Caco-2 (cell line): ENCODE measurements at regions not wholly inside any gene's neighbourhood (a gene's known extent, or its start where the extent isn't known, plus 50 kb on each side); places are given as distances from the start of the nearest gene placed in this dataset.

Experiments
- BruUV-seq: library from RNA; stranded (reverse); fragments of 400-500 nt; replicated peaks from 2 replicates; lab custom pipeline; 2021; lab: Mats Ljungman, UMichigan
- CTCF ChIA-PET: fragments of 300-600 bp; sonication (Branson Sonifier 250); formaldehyde crosslinking; loops from one replicate; lab custom pipeline; 2022; ENCODE audit warnings: antibody characterized with exemption; lab: Charles Lee
- POLR2A ChIA-PET: fragments of 300-600 bp; sonication (Branson Sonifier 250); formaldehyde crosslinking; loops from one replicate; lab custom pipeline; 2022; ENCODE audit warnings: antibody characterized with exemption; lab: Charles Lee
- DNase-seq, 2 experiments: peaks; one replicate each; pipeline versions ENCODE4 v3.0.0 to v3.0.0-alpha.2; 2020 to 2022
- H3K27me3 ChIP-seq: replicated peaks from 2 replicates; pipeline ENCODE4 v1.6.0; 2011; ENCODE audit warnings: low read length; ENCODE audit not compliant: control insufficient read depth, insufficient read depth
- H3K36me3 ChIP-seq: 2 replicates; pipeline ENCODE4 v1.5.1; 2011; ENCODE audit warnings: low read length; ENCODE audit not compliant: control insufficient read depth, insufficient read depth
- H3K4me1 ChIP-seq: fragments of 250-450 bp; sonication (Bioruptor Pico); 2 replicates; pipeline ENCODE4 v1.5.1; 2020; ENCODE audit warnings: mild to moderate bottlenecking
- H3K4me3 ChIP-seq: 2 replicates; pipeline ENCODE4 v1.5.1; 2011; ENCODE audit warnings: low read depth, mild to moderate bottlenecking, control low read depth, low read length
- H3K9me3 ChIP-seq: fragments of 250-450 bp; sonication (Bioruptor Pico); 2 replicates; pipeline ENCODE4 v1.5.1; 2020; ENCODE audit warnings: mild to moderate bottlenecking, moderate library complexity
- H3K27ac Mint-ChIP-seq: one replicate; pipeline ENCODE4 v1.8.0; 2022; ENCODE audit warnings: mixed read lengths; ENCODE audit not compliant: unreplicated experiment
- H3K27me3 Mint-ChIP-seq: one replicate; pipeline ENCODE4 v1.8.0; 2022; ENCODE audit warnings: mixed read lengths; ENCODE audit not compliant: insufficient read depth, unreplicated experiment
- H3K36me3 Mint-ChIP-seq: one replicate; pipeline ENCODE4 v1.8.0; 2022; ENCODE audit warnings: mild to moderate bottlenecking, mixed read lengths; ENCODE audit not compliant: insufficient read depth, unreplicated experiment
- H3K4me1 Mint-ChIP-seq: one replicate; pipeline ENCODE4 v1.8.0; 2022; ENCODE audit warnings: low read depth, mixed read lengths; ENCODE audit not compliant: unreplicated experiment
- H3K4me3 Mint-ChIP-seq: one replicate; pipeline ENCODE4 v1.8.0; 2022; ENCODE audit warnings: mild to moderate bottlenecking, moderate library complexity, mixed read lengths; ENCODE audit not compliant: unreplicated experiment
- H3K9me3 Mint-ChIP-seq: one replicate; pipeline ENCODE4 v1.8.0; 2022; ENCODE audit warnings: mixed read lengths; ENCODE audit not compliant: unreplicated experiment
- CTCF ChIP-seq, 2 experiments: fragments of 200-600 bp in 1 of 2; IDR thresholded peaks; 1 replicate in 1 of 2; 2 replicates in 1 of 2; pipeline versions ENCODE4 v1.5.1 to v1.8.0; 2011 to 2022; ENCODE audit warnings: antibody characterized with exemption in 1 of 2, control low read depth in 1 of 2, inconsistent platforms in 1 of 2, low read depth in 1 of 2, low read length in 1 of 2, mild to moderate bottlenecking in 1 of 2, moderate library complexity in 1 of 2; ENCODE audit not compliant: insufficient read depth in 1 of 2, severe bottlenecking in 1 of 2, unreplicated experiment in 1 of 2
- intact Hi-C: fragments of 100-400 bp; cut with micrococcal nuclease; formaldehyde crosslinking; loops from one replicate; pipeline ENCODE4 v1.10.0; 2022; ENCODE audit not compliant: unreplicated experiment

- no peak for DNase-seq
- intact Hi-C loops = no loop called here
- no peaks in the 10 kb centered on the region for H3K27me3 ChIP-seq
- CTCF ChIA-PET = no interaction called here
- POLR2A ChIA-PET = no interaction called here
- Mint-ChIP-seq H3K4me1 (no peaks in the 10 kb centered on the region), H3K36me3 (no peaks in the 10 kb centered on the region), H3K9me3 (no peaks in the 10 kb centered on the region), H3K27ac (no peak overlapping the region), H3K4me3 (no peak overlapping the region), H3K27me3 (no peaks in the 10 kb centered on the region)
- no peak for TF ChIP-seq CTCF (IDR thresholded peaks at IDR 0.05; ENCODE audit: insufficient read depth in 1 of 2, low read depth in 1 of 2, low read length in 1 of 2, severe bottlenecking in 1 of 2, unreplicated experiment in 1 of 2)
- H3K4me1 ChIP-seq = no peaks in the 10 kb centered on the region; the same call in 1 of the 2 replicates
- no peaks in the 10 kb centered on the region for H3K9me3 ChIP-seq
- BruUV-seq = no TSS peak
- H3K4me3 ChIP-seq = no peak overlapping the region
- H3K36me3 ChIP-seq = no peaks in the 10 kb centered on the region
These were observed 585.7 kb upstream of the GCFC2 start for GRCh38 chr2:76296438-76296837.

- Mint-ChIP-seq H3K4me3 (no peak overlapping the region), H3K27ac (no peak overlapping the region), H3K4me1 (no peaks in the 10 kb centered on the region), H3K9me3 (no peaks in the 10 kb centered on the region), H3K27me3 (no peaks in the 10 kb centered on the region), H3K36me3 (no peaks in the 10 kb centered on the region)
- ChIA-PET CTCF (no interaction called here), POLR2A (no interaction called here)
- TF ChIP-seq CTCF (IDR thresholded peaks at IDR 0.05; ENCODE audit: insufficient read depth in 1 of 2, low read depth in 1 of 2, low read length in 1 of 2, severe bottlenecking in 1 of 2, unreplicated experiment in 1 of 2) = no peak
- no peak overlapping the region for H3K4me3 ChIP-seq
- no peaks in the 10 kb centered on the region; the same call in 1 of the 2 replicates for H3K4me1 ChIP-seq
- no peaks in the 10 kb centered on the region for H3K9me3 ChIP-seq
- BruUV-seq = no TSS peak
- DNase-seq = no peak
- no peaks in the 10 kb centered on the region for H3K36me3 ChIP-seq
- intact Hi-C loops = no loop called here
- no peaks in the 10 kb centered on the region for H3K27me3 ChIP-seq
These were observed 585.0 kb upstream of the GCFC2 start for GRCh38 chr2:76295762-76296161.

GRCh38 chr2:76288598-76288997 is 577.9 kb upstream of the GCFC2 start:
- H3K27ac Mint-ChIP-seq = no peak overlapping the region

More at GRCh38 chr2:76288598-76288997, 577.9 kb upstream of the GCFC2 start:
- Mint-ChIP-seq H3K36me3 (no peaks in the 10 kb centered on the region), H3K4me3 (no peak overlapping the region), H3K27me3 (no peaks in the 10 kb centered on the region), H3K4me1 (no peaks in the 10 kb centered on the region), H3K9me3 (no peaks in the 10 kb centered on the region)
- POLR2A ChIA-PET = no interaction called here
- Histone ChIP-seq H3K27me3 (no peaks in the 10 kb centered on the region; the same call in 1 of the 2 replicates), H3K4me1 (no peaks in the 10 kb centered on the region; the same call in 1 of the 2 replicates), H3K36me3 (no peaks in the 10 kb centered on the region), H3K9me3 (no peaks in the 10 kb centered on the region), H3K4me3 (no peak overlapping the region)
- no peak for TF ChIP-seq CTCF (IDR thresholded peaks at IDR 0.05; ENCODE audit: insufficient read depth in 1 of 2, low read depth in 1 of 2, low read length in 1 of 2, severe bottlenecking in 1 of 2, unreplicated experiment in 1 of 2)
- no TSS peak for BruUV-seq
- intact Hi-C loops = no loop called here
- CTCF ChIA-PET = no interaction called here
- DNase-seq = no peak
